HCT116 (cell line): ENCODE measurements at regions not wholly inside any gene's neighbourhood (a gene's known extent, or its start where the extent isn't known, plus 50 kb on each side); places are given as distances from the start of the nearest gene placed in this dataset.

Experiments used
- CTCF ChIP-seq, 3 experiments: fragments of 200-600 bp in 1 of 3; sonication (generic) in 1 of 3; IDR thresholded peaks in 2 of 3; conservative IDR thresholded peaks in 1 of 3; 2 replicates each; pipeline ENCODE4 v1.5.1; 2012 to 2017; ENCODE audit warnings: low read depth in 2 of 3, low read length in 2 of 3, antibody characterized with exemption in 1 of 3, borderline replicate concordance in 1 of 3, control low read depth in 1 of 3, mild to moderate bottlenecking in 1 of 3, mixed read lengths in 1 of 3, mixed run types in 1 of 3, moderate library complexity in 1 of 3; ENCODE audit not compliant: insufficient read depth in 1 of 3
- EZH2 ChIP-seq: fragments of 200-600 bp; sonication (generic); IDR thresholded peaks from 2 replicates; pipeline ENCODE4 v1.6.1; 2017; ENCODE audit warnings: antibody characterized with exemption, mixed run types
- MAX ChIP-seq: IDR thresholded peaks from 2 replicates; pipeline ENCODE4 v1.6.1; 2012
- POLR2A ChIP-seq: IDR thresholded peaks from 2 replicates; pipeline ENCODE4 v1.7.0; 2011; ENCODE audit warnings: borderline replicate concordance; ENCODE audit not compliant: insufficient read depth, insufficient read length; ENCODE audit errors: extremely low read depth
- RAD21 ChIP-seq: IDR thresholded peaks from 2 replicates; pipeline ENCODE4 v1.6.1; 2012; ENCODE audit warnings: low read depth, mild to moderate bottlenecking
- YY1 ChIP-seq: IDR thresholded peaks from 2 replicates; pipeline ENCODE4 v1.6.1; 2011; ENCODE audit warnings: low read length, low read depth, moderate library complexity, mild to moderate bottlenecking; ENCODE audit not compliant: insufficient replicate concordance; ENCODE audit errors: extremely low read depth
- ZBTB33 ChIP-seq: IDR thresholded peaks from 2 replicates; pipeline ENCODE4 v1.6.1; 2011; ENCODE audit warnings: mild to moderate bottlenecking, low read length, moderate library complexity; ENCODE audit not compliant: insufficient replicate concordance; ENCODE audit errors: extremely low read depth

GRCh38 chr21:38982804-38983203, 177.1 kb downstream of the ETS2 start:
- no peak for TF ChIP-seq CTCF (IDR thresholded peaks at IDR 0.05 in 2 of 3, conservative IDR thresholded peaks at IDR 0.05 in 1 of 3; ENCODE audit: borderline replicate concordance in 1 of 3, insufficient read depth in 1 of 3, low read depth in 2 of 3, low read length in 2 of 3)
- TF ChIP-seq YY1: no peak
- no peak for TF ChIP-seq MAX
- no peak for TF ChIP-seq RAD21
- TF ChIP-seq POLR2A: no peak
- no peak for TF ChIP-seq EZH2
- no peak for TF ChIP-seq ZBTB33
